ENCODE measurements at regions not wholly inside any gene's neighbourhood (a gene's known extent, or its start where the extent isn't known, plus 50 kb on each side); places are given as distances from the start of the nearest gene placed in this dataset.

GRCh38 chr6:134701301-134701700, 248.6 kb downstream of the ALDH8A1 start:
- TF ChIP-seq CTCF (IDR thresholded peaks at IDR 0.05; ENCODE audit: low read length) (no peak), EZH2 (optimal IDR thresholded peaks at IDR 0.05; ENCODE audit: low read depth, low read length) (no peak), EZH2phosphoT487 (IDR thresholded peaks at IDR 0.05; ENCODE audit: low read length) (no peak)
